HCT116 (cell line): ENCODE measurements at regions not wholly inside any gene's neighbourhood (a gene's known extent, or its start where the extent isn't known, plus 50 kb on each side); places are given as distances from the start of the nearest gene placed in this dataset.

Experiments
- ATAC-seq: fragments of 200-7000 bp; cut with Tn5 transposase; 2 replicates; pipeline ENCODE4 v1.9.1; 2020; ENCODE audit warnings: mild to moderate bottlenecking, moderate library complexity
- BruUV-seq: library from RNA; stranded (reverse); fragments of 400-500 nt; replicated peaks from 2 replicates; lab custom pipeline; 2021; lab: Mats Ljungman, UMichigan
- CTCF ChIA-PET: fragments of 300-600 bp; sonication (Branson Sonifier 250); formaldehyde crosslinking; loops from one replicate; lab custom pipeline; 2021; ENCODE audit warnings: antibody characterized with exemption; lab: Charles Lee
- POLR2A ChIA-PET: fragments of 300-600, 350-600 bp; sonication (Branson Sonifier 250); formaldehyde crosslinking; loops from one replicate; lab custom pipeline; 2021; ENCODE audit warnings: antibody characterized with exemption; lab: Charles Lee
- RAD21 ChIA-PET, 2 experiments: fragments of 300-600 bp; sonication (Branson Sonifier 250); formaldehyde crosslinking; loops; one replicate each; lab custom pipeline; 2023; ENCODE audit warnings: low total read pairs in 2 of 2; ENCODE audit not compliant: uncharacterized antibody in 2 of 2, unreplicated experiment in 2 of 2, low non-redundant PET in 1 of 2; lab: Charles Lee
- DNase-seq: peaks from one replicate; pipeline ENCODE4 v3.0.0-alpha.2; 2010; ENCODE audit warnings: low read depth, low spot score
- H2AFZ ChIP-seq: fragments of 200-600 bp; shearing (Covaris generic), sonication (generic); 2 replicates; pipeline ENCODE4 v1.6.1; 2017; ENCODE audit warnings: low read depth, mixed run types, mixed read lengths, antibody characterized with exemption, low read length; ENCODE audit not compliant: poor library complexity, severe bottlenecking
- H3K27ac ChIP-seq: 2 replicates; pipeline ENCODE4 v1.5.1; 2012; ENCODE audit warnings: low read depth, low read length
- H3K27me3 ChIP-seq: fragments of 200-600 bp; sonication (generic); 2 replicates; pipeline ENCODE4 v1.6.1; 2016; ENCODE audit warnings: mixed run types, low read length, mixed read lengths; ENCODE audit not compliant: insufficient read depth
- H3K36me3 ChIP-seq, 2 experiments: fragments of 200-500 bp in 1 of 2; fragments of 200-600 bp in 1 of 2; sonication (Bioruptor generic) in 1 of 2; sonication (generic) in 1 of 2; 2 replicates each; pipeline versions ENCODE4 v1.5.1 to v1.6.1; 2014 to 2016; ENCODE audit warnings: low read length in 2 of 2, inconsistent platforms in 1 of 2, mixed read lengths in 1 of 2, mixed run types in 1 of 2; ENCODE audit not compliant: insufficient read depth in 2 of 2, control insufficient read depth in 1 of 2
- H3K4me1 ChIP-seq, 2 experiments: fragments of 200-600 bp in 1 of 2; sonication (generic) in 1 of 2; 2 replicates each; pipeline versions ENCODE4 v1.5.1 to v1.6.1; 2012 to 2017; ENCODE audit warnings: low read length in 2 of 2, inconsistent platforms in 1 of 2, mild to moderate bottlenecking in 1 of 2, mixed read lengths in 1 of 2, mixed run types in 1 of 2, moderate library complexity in 1 of 2; ENCODE audit not compliant: insufficient read depth in 2 of 2, control insufficient read depth in 1 of 2
- H3K4me2 ChIP-seq: fragments of 200-600 bp; sonication (generic); 2 replicates; pipeline ENCODE4 v1.6.1; 2017; ENCODE audit warnings: mixed run types, low read length, mixed read lengths
- H3K4me3 ChIP-seq, 2 experiments: fragments of 200-600 bp in 1 of 2; sonication (generic) in 1 of 2; replicated peaks in 1 of 2; 2 replicates each; pipeline ENCODE4 v1.5.1; 2011 to 2016; ENCODE audit warnings: low read length in 2 of 2, control low read depth in 1 of 2, low read depth in 1 of 2, mild to moderate bottlenecking in 1 of 2, mixed read lengths in 1 of 2, mixed run types in 1 of 2
- H3K79me2 ChIP-seq: fragments of 200-600 bp; sonication (generic); 2 replicates; pipeline ENCODE4 v1.6.1; 2017; ENCODE audit warnings: mild to moderate bottlenecking, mixed run types, low read length, moderate library complexity, mixed read lengths; ENCODE audit not compliant: insufficient read depth
- H3K9ac ChIP-seq: fragments of 200-600 bp; sonication (generic); 2 replicates; pipeline ENCODE4 v1.6.1; 2016; ENCODE audit warnings: low read length, mixed read lengths
- H3K9me2 ChIP-seq: fragments of 200-600 bp; sonication (generic), shearing (Covaris generic); 2 replicates; pipeline ENCODE4 v1.6.1; 2017; ENCODE audit warnings: mixed run types, mild to moderate bottlenecking, moderate library complexity; ENCODE audit not compliant: insufficient read depth
- H3K9me3 ChIP-seq, 2 experiments: fragments of 200-500 bp in 1 of 2; fragments of 200-600 bp in 1 of 2; sonication (Bioruptor generic) in 1 of 2; sonication (generic) in 1 of 2; 2 replicates each; pipeline ENCODE4 v1.6.1; 2014 to 2017; ENCODE audit warnings: low read length in 2 of 2, mixed read lengths in 2 of 2, inconsistent platforms in 1 of 2, low read depth in 1 of 2, mild to moderate bottlenecking in 1 of 2, mixed run types in 1 of 2, moderate library complexity in 1 of 2; ENCODE audit not compliant: control insufficient read depth in 1 of 2, insufficient read depth in 1 of 2
- H4K20me1 ChIP-seq: fragments of 200-600 bp; sonication (generic), shearing (Covaris generic); 2 replicates; pipeline ENCODE4 v1.6.1; 2017; ENCODE audit warnings: mixed run types, mild to moderate bottlenecking, moderate library complexity; ENCODE audit not compliant: insufficient read depth
- CBX3 ChIP-seq: IDR thresholded peaks from 2 replicates; pipeline ENCODE4 v1.6.1; 2012; ENCODE audit warnings: low read depth
- CEBPB ChIP-seq: IDR thresholded peaks from 2 replicates; pipeline ENCODE4 v1.6.1; 2012; ENCODE audit warnings: low read depth
- EGR1 ChIP-seq: IDR thresholded peaks from 2 replicates; pipeline ENCODE4 v1.6.1; 2012; ENCODE audit warnings: low read depth
- EZH2 ChIP-seq: fragments of 200-600 bp; sonication (generic); IDR thresholded peaks from 2 replicates; pipeline ENCODE4 v1.6.1; 2017; ENCODE audit warnings: antibody characterized with exemption, mixed run types
- EZH2phosphoT487 ChIP-seq: fragments of 200-600 bp; IDR thresholded peaks from 2 replicates; pipeline ENCODE4 v1.6.1; 2018; ENCODE audit warnings: antibody characterized with exemption, borderline replicate concordance
- FOSL1 ChIP-seq: IDR thresholded peaks from 2 replicates; pipeline ENCODE4 v1.6.1; 2012; ENCODE audit warnings: low read depth
- JUND ChIP-seq: IDR thresholded peaks from 2 replicates; pipeline ENCODE4 v1.6.1; 2012
- POLR2A ChIP-seq: IDR thresholded peaks from 2 replicates; pipeline ENCODE4 v1.7.0; 2011; ENCODE audit warnings: borderline replicate concordance; ENCODE audit not compliant: insufficient read depth, insufficient read length; ENCODE audit errors: extremely low read depth
- RAD21 ChIP-seq: IDR thresholded peaks from 2 replicates; pipeline ENCODE4 v1.6.1; 2012; ENCODE audit warnings: low read depth, mild to moderate bottlenecking
- SIN3A ChIP-seq: IDR thresholded peaks from 2 replicates; pipeline ENCODE4 v1.6.1; 2012; ENCODE audit warnings: low read depth
- SRF ChIP-seq: IDR thresholded peaks from 2 replicates; pipeline ENCODE4 v1.6.1; 2012; ENCODE audit warnings: low read depth
- YY1 ChIP-seq: IDR thresholded peaks from 2 replicates; pipeline ENCODE4 v1.6.1; 2011; ENCODE audit warnings: low read length, low read depth, moderate library complexity, mild to moderate bottlenecking; ENCODE audit not compliant: insufficient replicate concordance; ENCODE audit errors: extremely low read depth
- ZBTB33 ChIP-seq: IDR thresholded peaks from 2 replicates; pipeline ENCODE4 v1.6.1; 2011; ENCODE audit warnings: mild to moderate bottlenecking, low read length, moderate library complexity; ENCODE audit not compliant: insufficient replicate concordance; ENCODE audit errors: extremely low read depth
- ZFX ChIP-seq: fragments of 450-650 bp; IDR thresholded peaks from 2 replicates; pipeline ENCODE4 v1.6.1; 2017
- intact Hi-C: fragments of 100-400 bp; cut with micrococcal nuclease; formaldehyde crosslinking; loops from 2 replicates; pipeline ENCODE4 v1.10.0; 2022

GRCh38 chr3:118097226-118097625 lies 937.4 kb downstream of the IGSF11 start:
- Histone ChIP-seq H3K9me2 (no peaks in the 10 kb centered on the region), H3K9me3 (peaks cover 8% of the 10 kb centered on the region in 2 experiments; a peak in 3 of 4 replicates), H2AFZ (no peak overlapping the region), H4K20me1 (no peaks in the 10 kb centered on the region), H3K9ac (no peak overlapping the region), H3K79me2 (no peaks in the 10 kb centered on the region), H3K36me3 (no peaks in the 10 kb centered on the region), H3K4me1 (no peaks in the 10 kb centered on the region), H3K4me3 (no peak overlapping the region), H3K27me3 (no peaks in the 10 kb centered on the region), H3K27ac (no peak overlapping the region), H3K4me2 (no peak overlapping the region)
- TF ChIP-seq ZBTB33 (no peak), EZH2phosphoT487 (no peak), EZH2 (no peak), SIN3A (no peak), CEBPB (no peak), ZFX (no peak), JUND (no peak), FOSL1 (no peak), SRF (no peak), YY1 (no peak), RAD21 (no peak), EGR1 (no peak), POLR2A (no peak), CBX3 (no peak)
- POLR2A ChIA-PET: no interaction called here
- intact Hi-C loops: no loop called here
- ATAC-seq (no peak), DNase-seq (no peak)
- CTCF ChIA-PET: no interaction called here
- RAD21 ChIA-PET: no interaction called here
- BruUV-seq: no TSS peak
